ENCODE measurements at regions not wholly inside any gene's neighbourhood (a gene's known extent, or its start where the extent isn't known, plus 50 kb on each side); places are given as distances from the start of the nearest gene placed in this dataset.

GRCh38 chrX:15931362-15931761, 76.7 kb upstream of the AP1S2 start:
- no peaks in the 10 kb centered on the region for H3K27me3 ChIP-seq (ENCODE audit: control insufficient read depth in 4 of 4, insufficient read depth in 4 of 4, low read length in 3 of 4)
- 52% methylated on average over 3 of the region's 3 CpGs for WGBS
- no peaks in the 10 kb centered on the region for H3K36me3 ChIP-seq (ENCODE audit: control insufficient read depth in 4 of 4, insufficient read depth in 3 of 4, low read depth in 1 of 4, low read length in 3 of 4)
- TF ChIP-seq GABPA (IDR thresholded peaks at IDR 0.05 in 1 of 2, conservative IDR thresholded peaks at IDR 0.05 in 1 of 2) = no peak
- TF ChIP-seq HNF4G (IDR thresholded peaks at IDR 0.05) = no peak
- TF ChIP-seq, protein P1, sequence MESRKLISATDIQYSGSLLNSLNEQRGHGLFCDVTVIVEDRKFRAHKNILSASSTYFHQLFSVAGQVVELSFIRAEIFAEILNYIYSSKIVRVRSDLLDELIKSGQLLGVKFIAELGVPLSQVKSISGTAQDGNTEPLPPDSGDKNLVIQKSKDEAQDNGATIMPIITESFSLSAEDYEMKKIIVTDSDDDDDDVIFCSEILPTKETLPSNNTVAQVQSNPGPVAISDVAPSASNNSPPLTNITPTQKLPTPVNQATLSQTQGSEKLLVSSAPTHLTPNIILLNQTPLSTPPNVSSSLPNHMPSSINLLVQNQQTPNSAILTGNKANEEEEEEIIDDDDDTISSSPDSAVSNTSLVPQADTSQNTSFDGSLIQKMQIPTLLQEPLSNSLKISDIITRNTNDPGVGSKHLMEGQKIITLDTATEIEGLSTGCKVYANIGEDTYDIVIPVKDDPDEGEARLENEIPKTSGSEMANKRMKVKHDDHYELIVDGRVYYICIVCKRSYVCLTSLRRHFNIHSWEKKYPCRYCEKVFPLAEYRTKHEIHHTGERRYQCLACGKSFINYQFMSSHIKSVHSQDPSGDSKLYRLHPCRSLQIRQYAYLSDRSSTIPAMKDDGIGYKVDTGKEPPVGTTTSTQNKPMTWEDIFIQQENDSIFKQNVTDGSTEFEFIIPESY (IDR thresholded peaks at IDR 0.05) = no peak
- TF ChIP-seq TAF1 (conservative IDR thresholded peaks at IDR 0.05) = no peak
- TF ChIP-seq, protein P2, sequence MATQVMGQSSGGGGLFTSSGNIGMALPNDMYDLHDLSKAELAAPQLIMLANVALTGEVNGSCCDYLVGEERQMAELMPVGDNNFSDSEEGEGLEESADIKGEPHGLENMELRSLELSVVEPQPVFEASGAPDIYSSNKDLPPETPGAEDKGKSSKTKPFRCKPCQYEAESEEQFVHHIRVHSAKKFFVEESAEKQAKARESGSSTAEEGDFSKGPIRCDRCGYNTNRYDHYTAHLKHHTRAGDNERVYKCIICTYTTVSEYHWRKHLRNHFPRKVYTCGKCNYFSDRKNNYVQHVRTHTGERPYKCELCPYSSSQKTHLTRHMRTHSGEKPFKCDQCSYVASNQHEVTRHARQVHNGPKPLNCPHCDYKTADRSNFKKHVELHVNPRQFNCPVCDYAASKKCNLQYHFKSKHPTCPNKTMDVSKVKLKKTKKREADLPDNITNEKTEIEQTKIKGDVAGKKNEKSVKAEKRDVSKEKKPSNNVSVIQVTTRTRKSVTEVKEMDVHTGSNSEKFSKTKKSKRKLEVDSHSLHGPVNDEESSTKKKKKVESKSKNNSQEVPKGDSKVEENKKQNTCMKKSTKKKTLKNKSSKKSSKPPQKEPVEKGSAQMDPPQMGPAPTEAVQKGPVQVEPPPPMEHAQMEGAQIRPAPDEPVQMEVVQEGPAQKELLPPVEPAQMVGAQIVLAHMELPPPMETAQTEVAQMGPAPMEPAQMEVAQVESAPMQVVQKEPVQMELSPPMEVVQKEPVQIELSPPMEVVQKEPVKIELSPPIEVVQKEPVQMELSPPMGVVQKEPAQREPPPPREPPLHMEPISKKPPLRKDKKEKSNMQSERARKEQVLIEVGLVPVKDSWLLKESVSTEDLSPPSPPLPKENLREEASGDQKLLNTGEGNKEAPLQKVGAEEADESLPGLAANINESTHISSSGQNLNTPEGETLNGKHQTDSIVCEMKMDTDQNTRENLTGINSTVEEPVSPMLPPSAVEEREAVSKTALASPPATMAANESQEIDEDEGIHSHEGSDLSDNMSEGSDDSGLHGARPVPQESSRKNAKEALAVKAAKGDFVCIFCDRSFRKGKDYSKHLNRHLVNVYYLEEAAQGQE (IDR thresholded peaks at IDR 0.05) = no peak
- TF ChIP-seq EGR1 (IDR thresholded peaks at IDR 0.05; ENCODE audit: low read depth in 2 of 2) = no peak
- TF ChIP-seq, protein P3, sequence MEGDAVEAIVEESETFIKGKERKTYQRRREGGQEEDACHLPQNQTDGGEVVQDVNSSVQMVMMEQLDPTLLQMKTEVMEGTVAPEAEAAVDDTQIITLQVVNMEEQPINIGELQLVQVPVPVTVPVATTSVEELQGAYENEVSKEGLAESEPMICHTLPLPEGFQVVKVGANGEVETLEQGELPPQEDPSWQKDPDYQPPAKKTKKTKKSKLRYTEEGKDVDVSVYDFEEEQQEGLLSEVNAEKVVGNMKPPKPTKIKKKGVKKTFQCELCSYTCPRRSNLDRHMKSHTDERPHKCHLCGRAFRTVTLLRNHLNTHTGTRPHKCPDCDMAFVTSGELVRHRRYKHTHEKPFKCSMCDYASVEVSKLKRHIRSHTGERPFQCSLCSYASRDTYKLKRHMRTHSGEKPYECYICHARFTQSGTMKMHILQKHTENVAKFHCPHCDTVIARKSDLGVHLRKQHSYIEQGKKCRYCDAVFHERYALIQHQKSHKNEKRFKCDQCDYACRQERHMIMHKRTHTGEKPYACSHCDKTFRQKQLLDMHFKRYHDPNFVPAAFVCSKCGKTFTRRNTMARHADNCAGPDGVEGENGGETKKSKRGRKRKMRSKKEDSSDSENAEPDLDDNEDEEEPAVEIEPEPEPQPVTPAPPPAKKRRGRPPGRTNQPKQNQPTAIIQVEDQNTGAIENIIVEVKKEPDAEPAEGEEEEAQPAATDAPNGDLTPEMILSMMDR (IDR thresholded peaks at IDR 0.05; ENCODE audit: low read depth, low read length, missing input control) = no peak
- TF ChIP-seq FOXA2 (IDR thresholded peaks at IDR 0.05) = no peak
- no peak for TF ChIP-seq HNF4A (conservative IDR thresholded peaks at IDR 0.05)
- no peak for TF ChIP-seq SP1 (IDR thresholded peaks at IDR 0.05)
- TF ChIP-seq JUND (IDR thresholded peaks at IDR 0.05) = no peak
- TF ChIP-seq RXRA (IDR thresholded peaks at IDR 0.05) = no peak
- no peak for TF ChIP-seq NR2F2 (IDR thresholded peaks at IDR 0.05)
- TF ChIP-seq YY1 (IDR thresholded peaks at IDR 0.05) = no peak
- TF ChIP-seq ATF3 (IDR thresholded peaks at IDR 0.05) = no peak
- no peak for TF ChIP-seq FOXA1 (IDR thresholded peaks at IDR 0.05)
- no peak for TF ChIP-seq RAD21 (IDR thresholded peaks at IDR 0.05)
- TF ChIP-seq MAX (IDR thresholded peaks at IDR 0.05) = no peak
- no peak overlapping the region for H3K4me3 ChIP-seq (ENCODE audit: low read depth in 1 of 3, low read length in 3 of 3)
- no peak overlapping the region for H3K9ac ChIP-seq (ENCODE audit: low read depth in 1 of 2, low read length in 2 of 2)
- H3K9me3 ChIP-seq (ENCODE audit: control insufficient read depth in 4 of 4, low read length in 3 of 4) = no peaks in the 10 kb centered on the region
- no peak overlapping the region for H3K27ac ChIP-seq (ENCODE audit: low read depth in 1 of 2, low read length in 2 of 2)
- no peaks in the 10 kb centered on the region for H3K4me1 ChIP-seq (ENCODE audit: control insufficient read depth in 4 of 4, insufficient read depth in 4 of 4, low read length in 3 of 4)
- DNase-seq (ENCODE audit: low spot score) = no peak

All from liver (tissue), 8 donors.